Memory B cell (primary cell): ENCODE measurements at regions not wholly inside any gene's neighbourhood (a gene's known extent, or its start where the extent isn't known, plus 50 kb on each side); places are given as distances from the start of the nearest gene placed in this dataset.
"Not testable (repeated sequence)": the region's sequence is repeated elsewhere in the genome, so short reads cannot be mapped to it uniquely, and the experiment has no call there.

ENCODE experiments used
- ATAC-seq: fragments of 150-1000 bp; cut with Tn5 transposase; 2 replicates; pipeline ENCODE4 v1.10.0; 2021; ENCODE audit warnings: low read depth, mild to moderate bottlenecking, moderate library complexity
- DNase-seq, 2 donors: peaks; one replicate each; pipeline ENCODE4 v3.0.0; 2022; ENCODE audit warnings: low spot score in 2 of 2
- H3K27ac Mint-ChIP-seq: one replicate; pipeline ENCODE4 v1.8.0; 2022; ENCODE audit warnings: mild to moderate bottlenecking, moderate library complexity, mixed read lengths
- H3K27me3 Mint-ChIP-seq: one replicate; pipeline ENCODE4 v1.8.0; 2022; ENCODE audit warnings: mixed read lengths
- H3K36me3 Mint-ChIP-seq: one replicate; pipeline ENCODE4 v1.8.0; 2022; ENCODE audit warnings: mild to moderate bottlenecking, mixed read lengths
- H3K4me1 Mint-ChIP-seq: one replicate; pipeline ENCODE4 v1.8.0; 2022; ENCODE audit warnings: mixed read lengths
- H3K4me3 Mint-ChIP-seq: one replicate; pipeline ENCODE4 v1.8.0; 2022; ENCODE audit warnings: mild to moderate bottlenecking, moderate library complexity, mixed read lengths
- H3K9me3 Mint-ChIP-seq: one replicate; pipeline ENCODE4 v1.8.0; 2022; ENCODE audit warnings: mixed read lengths

DNA sequence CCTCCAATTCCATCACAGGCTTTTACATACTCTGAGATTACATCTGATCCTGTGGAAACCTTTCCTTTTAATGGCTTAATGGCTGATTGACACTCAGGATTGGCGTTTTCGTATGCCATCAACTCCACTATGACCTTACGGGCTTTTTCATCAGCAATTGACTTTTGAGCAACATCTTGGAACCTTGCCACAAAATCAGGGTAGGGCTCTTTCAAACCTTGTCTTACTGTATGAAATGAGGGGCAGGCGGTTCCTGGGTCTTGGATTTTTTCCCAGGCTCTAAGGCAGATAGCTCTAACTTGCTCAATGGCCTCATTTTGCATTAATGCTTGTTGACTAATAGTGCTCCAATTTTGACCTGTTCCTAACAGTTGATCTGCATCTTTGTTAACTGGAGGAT, 250.9 kb upstream of the PRKCQ start:
- not testable (repeated sequence) for H3K36me3 Mint-ChIP-seq, H3K27ac Mint-ChIP-seq, ATAC-seq, DNase-seq, H3K9me3 Mint-ChIP-seq, H3K27me3 Mint-ChIP-seq, H3K4me1 Mint-ChIP-seq, H3K4me3 Mint-ChIP-seq

DNA sequence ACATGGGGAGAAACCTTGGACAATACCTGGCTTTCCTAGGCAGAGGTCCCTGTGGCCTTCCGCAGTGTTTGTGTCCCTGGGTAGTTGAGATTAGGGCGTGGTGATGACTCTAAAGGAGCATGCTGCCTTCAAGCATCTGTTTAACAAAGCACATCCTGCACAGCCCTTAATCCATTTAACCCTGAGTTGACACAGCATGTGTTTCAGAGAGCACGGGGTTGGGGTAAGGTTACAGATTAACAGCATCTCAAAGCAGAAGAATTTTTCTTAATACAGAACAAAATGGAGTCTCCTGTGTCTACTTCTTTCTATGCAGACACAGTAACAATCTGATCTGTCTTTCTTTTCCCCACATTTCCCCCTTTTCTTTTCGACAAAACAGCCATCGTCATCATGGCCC, 244.7 kb upstream of the PRKCQ start:
- not testable (repeated sequence) for DNase-seq

GRCh38 chr10:6823770-6824169, 243.7 kb upstream of the PRKCQ start:
- ATAC-seq (no peak), DNase-seq (no peak)
- H3K36me3 Mint-ChIP-seq, result no peaks in the 10 kb centered on the region
- H3K4me3 Mint-ChIP-seq, result no peak overlapping the region
- H3K27me3 Mint-ChIP-seq, result peaks cover 3% of the 10 kb centered on the region
- H3K4me1 Mint-ChIP-seq, result no peaks in the 10 kb centered on the region
- H3K27ac Mint-ChIP-seq, result no peak overlapping the region
- H3K9me3 Mint-ChIP-seq, result no peaks in the 10 kb centered on the region

More for the DNA sequence above, 244.7 kb upstream of the PRKCQ start:
- not testable (repeated sequence) for H3K36me3 Mint-ChIP-seq, H3K4me1 Mint-ChIP-seq, H3K27ac Mint-ChIP-seq, H3K27me3 Mint-ChIP-seq, ATAC-seq, H3K4me3 Mint-ChIP-seq, H3K9me3 Mint-ChIP-seq

- Mint-ChIP-seq H3K9me3 (no peaks in the 10 kb centered on the region), H3K4me1 (no peaks in the 10 kb centered on the region), H3K36me3 (no peaks in the 10 kb centered on the region), H3K4me3 (no peak overlapping the region), H3K27ac (no peak overlapping the region), H3K27me3 (peaks cover 5% of the 10 kb centered on the region)
- ATAC-seq, result no peak
- no peak for DNase-seq
These were observed 239.2 kb upstream of the PRKCQ start for GRCh38 chr10:6819301-6819700.

GRCh38 chr10:6817770-6818169, 237.7 kb upstream of the PRKCQ start:
- peaks cover 5% of the 10 kb centered on the region for H3K27me3 Mint-ChIP-seq
- H3K4me3 Mint-ChIP-seq, result no peak overlapping the region
- H3K36me3 Mint-ChIP-seq, result no peaks in the 10 kb centered on the region
- H3K4me1 Mint-ChIP-seq, result no peaks in the 10 kb centered on the region
- DNase-seq (no peak), ATAC-seq (no peak)
- no peaks in the 10 kb centered on the region for H3K9me3 Mint-ChIP-seq
- no peak overlapping the region for H3K27ac Mint-ChIP-seq

GRCh38 chr10:6815346-6815745, 235.3 kb upstream of the PRKCQ start:
- DNase-seq (no peak), ATAC-seq (no peak)
- H3K4me1 Mint-ChIP-seq, result no peaks in the 10 kb centered on the region
- no peaks in the 10 kb centered on the region for H3K36me3 Mint-ChIP-seq
- no peak overlapping the region for H3K27ac Mint-ChIP-seq
- peaks cover 16% of the 10 kb centered on the region for H3K27me3 Mint-ChIP-seq
- H3K4me3 Mint-ChIP-seq, result no peak overlapping the region
- H3K9me3 Mint-ChIP-seq, result peaks cover 2% of the 10 kb centered on the region

GRCh38 chr10:6813856-6814255, 233.8 kb upstream of the PRKCQ start:
- Mint-ChIP-seq H3K27me3 (peaks cover 16% of the 10 kb centered on the region), H3K36me3 (no peaks in the 10 kb centered on the region), H3K27ac (no peak overlapping the region), H3K4me1 (no peaks in the 10 kb centered on the region), H3K9me3 (peaks cover 2% of the 10 kb centered on the region), H3K4me3 (no peak overlapping the region)
- ATAC-seq (no peak), DNase-seq (no peak)

GRCh38 chr10:6813306-6813705, 233.2 kb upstream of the PRKCQ start:
- no peaks in the 10 kb centered on the region for H3K36me3 Mint-ChIP-seq
- DNase-seq, result no peak
- ATAC-seq, result no peak
- peaks cover 3% of the 10 kb centered on the region for H3K9me3 Mint-ChIP-seq
- H3K27ac Mint-ChIP-seq, result no peak overlapping the region
- peaks cover 18% of the 10 kb centered on the region for H3K27me3 Mint-ChIP-seq
- no peaks in the 10 kb centered on the region for H3K4me1 Mint-ChIP-seq
- no peak overlapping the region for H3K4me3 Mint-ChIP-seq

- Mint-ChIP-seq H3K9me3 (peaks cover 3% of the 10 kb centered on the region), H3K4me1 (no peaks in the 10 kb centered on the region), H3K36me3 (no peaks in the 10 kb centered on the region), H3K27me3 (peaks cover 16% of the 10 kb centered on the region), H3K27ac (no peak overlapping the region), H3K4me3 (no peak overlapping the region)
- no peak for ATAC-seq
- no peak for DNase-seq
These were observed 231.1 kb upstream of the PRKCQ start for GRCh38 chr10:6811153-6811552.

- H3K27me3 Mint-ChIP-seq, result peaks cover 5% of the 10 kb centered on the region
- no peak for ATAC-seq
- H3K4me3 Mint-ChIP-seq, result no peak overlapping the region
- H3K36me3 Mint-ChIP-seq, result peaks cover 1% of the 10 kb centered on the region
- DNase-seq, result no peak
- H3K27ac Mint-ChIP-seq, result no peak overlapping the region
- no peaks in the 10 kb centered on the region for H3K4me1 Mint-ChIP-seq
- H3K9me3 Mint-ChIP-seq, result peaks cover 2% of the 10 kb centered on the region
These were observed 223.3 kb upstream of the PRKCQ start for GRCh38 chr10:6803427-6803783.

DNA sequence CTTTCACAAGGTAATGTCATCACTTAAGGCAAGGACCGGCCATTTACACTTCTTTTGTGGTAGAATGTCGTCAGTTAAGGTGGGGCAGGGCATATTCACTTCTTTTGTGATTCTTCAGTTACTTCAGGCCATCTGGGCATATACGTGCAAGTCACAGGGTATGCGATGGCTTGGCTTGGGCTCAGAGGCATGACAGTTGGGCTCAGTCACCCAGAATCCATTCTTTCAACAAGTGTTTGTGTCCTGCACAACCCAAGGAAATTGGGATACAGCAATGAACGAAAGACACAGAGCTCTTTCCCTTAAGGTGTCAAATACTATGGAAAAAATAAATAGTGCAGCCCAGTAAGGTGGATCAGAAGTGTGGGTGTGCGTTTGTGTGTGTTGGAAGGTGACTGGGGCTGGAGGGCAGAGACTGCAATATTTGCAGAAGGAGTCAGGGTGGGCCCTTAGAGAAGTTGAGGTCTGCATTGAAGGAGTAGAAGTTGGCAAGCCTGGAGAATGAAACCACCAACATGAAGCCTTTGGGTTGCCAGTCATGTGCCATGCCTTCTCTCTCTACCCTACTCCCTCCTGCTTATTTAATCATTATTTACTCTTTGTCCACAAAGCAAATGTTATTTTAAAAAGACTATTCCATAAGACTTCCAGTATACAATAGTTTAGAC, 222.8 kb upstream of the PRKCQ start:
- Mint-ChIP-seq H3K27me3 (peaks cover 5% of the 10 kb centered on the region), H3K36me3 (peaks cover 1% of the 10 kb centered on the region), H3K9me3 (peaks cover 2% of the 10 kb centered on the region), H3K4me1 (no peaks in the 10 kb centered on the region), H3K4me3 (no peak overlapping the region), H3K27ac (no peak overlapping the region)
- DNase-seq (no peak), ATAC-seq (no peak)

DNA sequence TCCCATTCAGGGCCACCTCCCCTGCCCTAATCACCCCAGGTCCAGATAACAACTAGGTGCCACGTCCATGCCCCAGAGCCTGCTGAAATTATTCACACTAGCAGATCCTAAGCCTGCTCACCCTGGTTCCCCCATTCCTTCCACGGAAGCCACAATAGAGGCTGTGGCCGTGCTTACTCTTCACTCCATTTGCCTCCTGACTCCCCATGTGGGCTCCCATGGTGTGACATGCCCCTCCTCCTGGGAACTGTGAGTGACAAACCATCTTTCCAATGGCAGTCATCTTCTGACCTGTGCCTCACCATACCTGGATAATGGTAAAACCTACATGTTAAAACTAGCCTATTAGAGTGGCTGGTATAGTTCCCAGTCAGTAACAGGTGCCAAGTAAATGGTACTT, 216.2 kb upstream of the PRKCQ start:
- DNase-seq (no peak), ATAC-seq (no peak)
- no peaks in the 10 kb centered on the region for H3K36me3 Mint-ChIP-seq
- no peaks in the 10 kb centered on the region for H3K27me3 Mint-ChIP-seq
- H3K27ac Mint-ChIP-seq, result no peak overlapping the region
- H3K4me3 Mint-ChIP-seq, result no peak overlapping the region
- no peaks in the 10 kb centered on the region for H3K9me3 Mint-ChIP-seq
- no peaks in the 10 kb centered on the region for H3K4me1 Mint-ChIP-seq

GRCh38 chr10:6795541-6795940, 215.5 kb upstream of the PRKCQ start:
- Mint-ChIP-seq H3K4me3 (no peak overlapping the region), H3K9me3 (no peaks in the 10 kb centered on the region), H3K36me3 (no peaks in the 10 kb centered on the region), H3K27ac (no peak overlapping the region), H3K27me3 (peaks cover 2% of the 10 kb centered on the region), H3K4me1 (no peaks in the 10 kb centered on the region)
- ATAC-seq (no peak), DNase-seq (no peak)

- H3K9me3 Mint-ChIP-seq, H3K4me1 Mint-ChIP-seq, DNase-seq, H3K27me3 Mint-ChIP-seq, ATAC-seq, H3K27ac Mint-ChIP-seq, H3K4me3 Mint-ChIP-seq, H3K36me3 Mint-ChIP-seq: not testable (repeated sequence)
These were observed 214.8 kb upstream of the PRKCQ start for GRCh38 chr10:6794841-6795240.

DNA sequence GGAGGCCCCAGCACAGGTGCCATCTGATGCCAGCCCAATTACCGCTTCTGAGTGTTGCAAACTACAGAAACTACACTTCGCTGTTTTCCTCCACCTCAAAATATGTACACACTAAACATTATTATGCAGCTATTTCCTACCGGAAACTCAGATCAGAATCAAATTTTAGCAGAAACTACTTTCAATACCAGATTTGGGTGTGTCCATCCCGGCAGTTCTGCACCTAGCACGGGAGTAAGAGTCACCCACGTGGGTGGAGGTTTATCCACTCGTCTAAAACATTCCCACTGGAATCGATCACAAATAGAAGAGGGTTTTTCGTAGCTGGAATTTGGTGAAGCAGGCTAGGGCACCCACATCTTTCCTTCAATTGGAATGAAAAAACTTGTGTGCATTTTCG, 214.4 kb upstream of the PRKCQ start:
- Mint-ChIP-seq H3K9me3 (no peaks in the 10 kb centered on the region), H3K27ac (no peak overlapping the region), H3K36me3 (no peaks in the 10 kb centered on the region), H3K4me3 (no peak overlapping the region), H3K4me1 (no peaks in the 10 kb centered on the region), H3K27me3 (peaks cover 4% of the 10 kb centered on the region)
- ATAC-seq (no peak), DNase-seq (no peak)
